HEK293 (cell line): ENCODE measurements at regions not wholly inside any gene's neighbourhood (a gene's known extent, or its start where the extent isn't known, plus 50 kb on each side); places are given as distances from the start of the nearest gene placed in this dataset.

ENCODE experiments used
- AEBP2 ChIP-seq: fragments of 450-650 bp; formaldehyde crosslinking; IDR thresholded peaks from 2 replicates; pipeline ENCODE4 v1.5.1; 2016; ENCODE audit warnings: missing biosample characterization, missing genetic modification characterization, borderline replicate concordance
- GLIS2 ChIP-seq: fragments of 450-650 bp; formaldehyde crosslinking; IDR thresholded peaks from 2 replicates; pipeline ENCODE4 v1.5.1; 2016; ENCODE audit warnings: missing biosample characterization, missing genetic modification characterization
- INSM2 ChIP-seq: fragments of 450-650 bp; formaldehyde crosslinking; IDR thresholded peaks from 2 replicates; pipeline ENCODE4 v1.5.1; 2016; ENCODE audit warnings: missing biosample characterization, missing genetic modification characterization
- KLF1 ChIP-seq: fragments of 450-650 bp; formaldehyde crosslinking; IDR thresholded peaks from 2 replicates; pipeline ENCODE4 v1.5.1; 2016; ENCODE audit warnings: missing biosample characterization, missing genetic modification characterization
- PBX3 ChIP-seq: sonication (generic); formaldehyde crosslinking; IDR thresholded peaks from 2 replicates; pipeline ENCODE4 v1.8.1; 2022; ENCODE audit warnings: mild to moderate bottlenecking, moderate library complexity, missing genetic modification reagents
- ZNF114 ChIP-seq: fragments of 450-650 bp; formaldehyde crosslinking; IDR thresholded peaks from 2 replicates; pipeline ENCODE4 v1.5.0; 2017; ENCODE audit warnings: missing biosample characterization, missing genetic modification characterization
- ZNF132 ChIP-seq: fragments of 450-650 bp; formaldehyde crosslinking; IDR thresholded peaks from 2 replicates; pipeline ENCODE4 v1.5.1; 2017; ENCODE audit warnings: missing biosample characterization, missing genetic modification characterization, borderline replicate concordance
- ZNF157 ChIP-seq: fragments of 450-650 bp; formaldehyde crosslinking; IDR thresholded peaks from 2 replicates; pipeline ENCODE4 v1.5.1; 2016; ENCODE audit warnings: missing biosample characterization, missing genetic modification characterization
- ZNF169 ChIP-seq: fragments of 450-650 bp; formaldehyde crosslinking; IDR thresholded peaks from 2 replicates; pipeline ENCODE4 v1.5.1; 2016; ENCODE audit warnings: missing biosample characterization, missing genetic modification characterization
- ZNF366 ChIP-seq: fragments of 450-650 bp; formaldehyde crosslinking; conservative IDR thresholded peaks from 2 replicates; pipeline ENCODE4 v1.5.1; 2016; ENCODE audit warnings: missing biosample characterization, missing genetic modification characterization
- ZNF37A ChIP-seq: fragments of 450-650 bp; IDR thresholded peaks from 2 replicates; pipeline ENCODE4 v1.5.1; 2018; ENCODE audit warnings: missing biosample characterization, missing genetic modification characterization
- ZNF449 ChIP-seq: fragments of 450-650 bp; formaldehyde crosslinking; IDR thresholded peaks from 2 replicates; pipeline ENCODE4 v1.5.1; 2017; ENCODE audit warnings: missing biosample characterization, mild to moderate bottlenecking, missing genetic modification characterization, moderate library complexity
- ZNF544 ChIP-seq: fragments of 450-650 bp; formaldehyde crosslinking; IDR thresholded peaks from 2 replicates; pipeline ENCODE4 v1.5.0; 2017; ENCODE audit warnings: missing biosample characterization, missing genetic modification characterization
- ZNF561 ChIP-seq: fragments of 450-650 bp; IDR thresholded peaks from 2 replicates; pipeline ENCODE4 v1.5.1; 2018; ENCODE audit warnings: missing biosample characterization, missing genetic modification characterization, borderline replicate concordance
- ZNF658 ChIP-seq: fragments of 450-650 bp; formaldehyde crosslinking; IDR thresholded peaks from 2 replicates; pipeline ENCODE4; 2016; ENCODE audit warnings: missing biosample characterization, missing genetic modification characterization
- ZNF660 ChIP-seq: fragments of 450-650 bp; IDR thresholded peaks from 2 replicates; pipeline ENCODE4 v1.5.1; 2018; ENCODE audit warnings: missing biosample characterization, mild to moderate bottlenecking, missing genetic modification characterization
- ZNF704 ChIP-seq: fragments of 450-650 bp; formaldehyde crosslinking; IDR thresholded peaks from 2 replicates; pipeline ENCODE4 v1.5.1; 2016; ENCODE audit warnings: missing biosample characterization, missing genetic modification characterization
- ZNF792 ChIP-seq: fragments of 450-650 bp; formaldehyde crosslinking; IDR thresholded peaks from 2 replicates; pipeline ENCODE4 v1.5.1; 2016; ENCODE audit warnings: missing biosample characterization, missing genetic modification characterization
- ZNF830 ChIP-seq: fragments of 450-650 bp; IDR thresholded peaks from 2 replicates; pipeline ENCODE4 v1.5.0; 2018; ENCODE audit warnings: missing biosample characterization, missing genetic modification characterization, low read depth, mild to moderate bottlenecking, moderate library complexity
- ZSCAN16 ChIP-seq: fragments of 450-650 bp; formaldehyde crosslinking; IDR thresholded peaks from 2 replicates; pipeline ENCODE4 v1.5.1; 2016; ENCODE audit warnings: missing biosample characterization, missing genetic modification characterization
- TF ChIP-seq, protein P1 (sequence below): fragments of 450-650 bp; formaldehyde crosslinking; IDR thresholded peaks from 2 replicates; pipeline ENCODE4 v1.5.1; 2016; ENCODE audit warnings: missing biosample characterization, missing genetic modification characterization
- TF ChIP-seq, protein P2 (sequence below): fragments of 450-650 bp; formaldehyde crosslinking; conservative IDR thresholded peaks from 2 replicates; pipeline ENCODE4 v1.5.1; 2016; ENCODE audit warnings: low read depth, missing biosample characterization, missing genetic modification characterization
- TF ChIP-seq, protein P3 (sequence below): fragments of 450-650 bp; formaldehyde crosslinking; IDR thresholded peaks from 2 replicates; pipeline ENCODE4 v1.5.1; 2016; ENCODE audit warnings: missing biosample characterization, missing genetic modification characterization

DNA sequence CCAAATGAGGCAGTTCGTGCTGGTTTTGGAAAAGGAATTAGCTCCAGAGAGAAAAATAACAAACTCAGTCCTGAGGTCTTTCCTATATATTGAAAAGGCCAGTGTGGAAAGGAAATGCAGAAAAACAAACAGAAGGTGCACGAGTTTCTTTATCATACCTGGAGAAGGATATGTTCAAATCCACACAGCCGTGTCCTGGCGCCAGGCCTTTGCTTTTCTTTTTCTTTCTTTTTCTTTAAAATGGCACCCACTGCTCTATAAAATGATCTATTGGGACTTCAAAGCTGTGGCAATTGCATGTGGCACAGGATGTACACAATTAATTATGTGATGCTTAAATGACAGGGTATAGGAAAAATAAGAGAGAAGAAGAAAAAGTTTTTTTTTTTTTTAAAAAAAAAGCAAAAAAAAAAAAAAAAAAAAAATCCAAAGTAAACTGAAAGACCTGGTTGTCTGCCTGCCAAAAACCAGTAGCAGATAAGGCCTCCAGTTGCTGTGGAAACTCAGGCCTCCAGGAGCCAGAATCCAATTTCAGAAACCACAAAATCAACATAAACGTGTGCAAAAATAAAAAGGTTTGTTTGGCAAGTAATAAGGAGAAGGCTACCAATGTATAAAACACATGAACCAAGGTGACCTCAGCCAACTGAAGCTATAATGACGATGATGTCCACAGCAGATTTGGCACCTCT lies 957.6 kb upstream of the SOX9 start (continued):
- no peak for TF ChIP-seq ZNF830
- 0 out of 2 replicates have a peak, but pooled peaks have one; percentile 28 for TF ChIP-seq ZNF449 (tag by site-specific recombination)
- TF ChIP-seq ZNF660 (tag by site-specific recombination), result no peak
- TF ChIP-seq ZNF132 (tag by site-specific recombination), result no peak
- TF ChIP-seq, protein P1, sequence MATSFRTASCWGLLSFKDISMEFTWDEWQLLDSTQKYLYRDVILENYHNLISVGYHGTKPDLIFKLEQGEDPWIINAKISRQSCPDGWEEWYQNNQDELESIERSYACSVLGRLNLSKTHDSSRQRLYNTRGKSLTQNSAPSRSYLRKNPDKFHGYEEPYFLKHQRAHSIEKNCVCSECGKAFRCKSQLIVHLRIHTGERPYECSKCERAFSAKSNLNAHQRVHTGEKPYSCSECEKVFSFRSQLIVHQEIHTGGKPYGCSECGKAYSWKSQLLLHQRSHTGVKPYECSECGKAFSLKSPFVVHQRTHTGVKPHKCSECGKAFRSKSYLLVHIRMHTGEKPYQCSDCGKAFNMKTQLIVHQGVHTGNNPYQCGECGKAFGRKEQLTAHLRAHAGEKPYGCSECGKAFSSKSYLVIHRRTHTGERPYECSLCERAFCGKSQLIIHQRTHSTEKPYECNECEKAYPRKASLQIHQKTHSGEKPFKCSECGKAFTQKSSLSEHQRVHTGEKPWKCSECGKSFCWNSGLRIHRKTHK (tag by site-specific recombination), result no peak
- TF ChIP-seq AEBP2 (tag by site-specific recombination), result no peak
- TF ChIP-seq ZNF561 (tag by site-specific recombination), result 0 out of 2 replicates have a peak, but pooled peaks have one; percentile 86
- TF ChIP-seq ZNF704, result no peak
- TF ChIP-seq, protein P2, sequence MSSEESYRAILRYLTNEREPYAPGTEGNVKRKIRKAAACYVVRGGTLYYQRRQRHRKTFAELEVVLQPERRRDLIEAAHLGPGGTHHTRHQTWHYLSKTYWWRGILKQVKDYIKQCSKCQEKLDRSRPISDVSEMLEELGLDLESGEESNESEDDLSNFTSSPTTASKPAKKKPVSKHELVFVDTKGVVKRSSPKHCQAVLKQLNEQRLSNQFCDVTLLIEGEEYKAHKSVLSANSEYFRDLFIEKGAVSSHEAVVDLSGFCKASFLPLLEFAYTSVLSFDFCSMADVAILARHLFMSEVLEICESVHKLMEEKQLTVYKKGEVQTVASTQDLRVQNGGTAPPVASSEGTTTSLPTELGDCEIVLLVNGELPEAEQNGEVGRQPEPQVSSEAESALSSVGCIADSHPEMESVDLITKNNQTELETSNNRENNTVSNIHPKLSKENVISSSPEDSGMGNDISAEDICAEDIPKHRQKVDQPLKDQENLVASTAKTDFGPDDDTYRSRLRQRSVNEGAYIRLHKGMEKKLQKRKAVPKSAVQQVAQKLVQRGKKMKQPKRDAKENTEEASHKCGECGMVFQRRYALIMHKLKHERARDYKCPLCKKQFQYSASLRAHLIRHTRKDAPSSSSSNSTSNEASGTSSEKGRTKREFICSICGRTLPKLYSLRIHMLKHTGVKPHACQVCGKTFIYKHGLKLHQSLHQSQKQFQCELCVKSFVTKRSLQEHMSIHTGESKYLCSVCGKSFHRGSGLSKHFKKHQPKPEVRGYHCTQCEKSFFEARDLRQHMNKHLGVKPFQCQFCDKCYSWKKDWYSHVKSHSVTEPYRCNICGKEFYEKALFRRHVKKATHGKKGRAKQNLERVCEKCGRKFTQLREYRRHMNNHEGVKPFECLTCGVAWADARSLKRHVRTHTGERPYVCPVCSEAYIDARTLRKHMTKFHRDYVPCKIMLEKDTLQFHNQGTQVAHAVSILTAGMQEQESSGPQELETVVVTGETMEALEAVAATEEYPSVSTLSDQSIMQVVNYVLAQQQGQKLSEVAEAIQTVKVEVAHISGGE (tag by site-specific recombination), result no peak
- no peak for TF ChIP-seq ZNF169 (tag by site-specific recombination)
- TF ChIP-seq ZNF366, result peak; percentile 88
- TF ChIP-seq, protein P3, sequence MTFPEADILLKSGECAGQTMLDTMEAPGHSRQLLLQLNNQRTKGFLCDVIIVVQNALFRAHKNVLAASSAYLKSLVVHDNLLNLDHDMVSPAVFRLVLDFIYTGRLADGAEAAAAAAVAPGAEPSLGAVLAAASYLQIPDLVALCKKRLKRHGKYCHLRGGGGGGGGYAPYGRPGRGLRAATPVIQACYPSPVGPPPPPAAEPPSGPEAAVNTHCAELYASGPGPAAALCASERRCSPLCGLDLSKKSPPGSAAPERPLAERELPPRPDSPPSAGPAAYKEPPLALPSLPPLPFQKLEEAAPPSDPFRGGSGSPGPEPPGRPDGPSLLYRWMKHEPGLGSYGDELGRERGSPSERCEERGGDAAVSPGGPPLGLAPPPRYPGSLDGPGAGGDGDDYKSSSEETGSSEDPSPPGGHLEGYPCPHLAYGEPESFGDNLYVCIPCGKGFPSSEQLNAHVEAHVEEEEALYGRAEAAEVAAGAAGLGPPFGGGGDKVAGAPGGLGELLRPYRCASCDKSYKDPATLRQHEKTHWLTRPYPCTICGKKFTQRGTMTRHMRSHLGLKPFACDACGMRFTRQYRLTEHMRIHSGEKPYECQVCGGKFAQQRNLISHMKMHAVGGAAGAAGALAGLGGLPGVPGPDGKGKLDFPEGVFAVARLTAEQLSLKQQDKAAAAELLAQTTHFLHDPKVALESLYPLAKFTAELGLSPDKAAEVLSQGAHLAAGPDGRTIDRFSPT, result no peak
- TF ChIP-seq INSM2 (tag by site-specific recombination), result peak; percentile 97
- no peak for TF ChIP-seq ZNF157 (tag by site-specific recombination)
- TF ChIP-seq ZNF792 (tag by site-specific recombination), result no peak; the same call in 1 of the 2 replicates
- TF ChIP-seq ZNF114 (tag by site-specific recombination), result no peak
- TF ChIP-seq ZNF544, result no peak
- no peak for TF ChIP-seq ZSCAN16 (tag by site-specific recombination)
- TF ChIP-seq ZNF37A, result no peak
- no peak for TF ChIP-seq PBX3 (CRISPR knock-in tag)
- peak; percentile 69 for TF ChIP-seq GLIS2 (tag by site-specific recombination)
- TF ChIP-seq ZNF658 (tag by site-specific recombination), result no peak
- peak; percentile 69 for TF ChIP-seq KLF1 (tag by site-specific recombination)
